ENCODE measurements at regions not wholly inside any gene's neighbourhood (a gene's known extent, or its start where the extent isn't known, plus 50 kb on each side); places are given as distances from the start of the nearest gene placed in this dataset.

- TF ChIP-seq, protein P1, sequence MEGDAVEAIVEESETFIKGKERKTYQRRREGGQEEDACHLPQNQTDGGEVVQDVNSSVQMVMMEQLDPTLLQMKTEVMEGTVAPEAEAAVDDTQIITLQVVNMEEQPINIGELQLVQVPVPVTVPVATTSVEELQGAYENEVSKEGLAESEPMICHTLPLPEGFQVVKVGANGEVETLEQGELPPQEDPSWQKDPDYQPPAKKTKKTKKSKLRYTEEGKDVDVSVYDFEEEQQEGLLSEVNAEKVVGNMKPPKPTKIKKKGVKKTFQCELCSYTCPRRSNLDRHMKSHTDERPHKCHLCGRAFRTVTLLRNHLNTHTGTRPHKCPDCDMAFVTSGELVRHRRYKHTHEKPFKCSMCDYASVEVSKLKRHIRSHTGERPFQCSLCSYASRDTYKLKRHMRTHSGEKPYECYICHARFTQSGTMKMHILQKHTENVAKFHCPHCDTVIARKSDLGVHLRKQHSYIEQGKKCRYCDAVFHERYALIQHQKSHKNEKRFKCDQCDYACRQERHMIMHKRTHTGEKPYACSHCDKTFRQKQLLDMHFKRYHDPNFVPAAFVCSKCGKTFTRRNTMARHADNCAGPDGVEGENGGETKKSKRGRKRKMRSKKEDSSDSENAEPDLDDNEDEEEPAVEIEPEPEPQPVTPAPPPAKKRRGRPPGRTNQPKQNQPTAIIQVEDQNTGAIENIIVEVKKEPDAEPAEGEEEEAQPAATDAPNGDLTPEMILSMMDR (conservative IDR thresholded peaks at IDR 0.05 in 1 of 2, IDR thresholded peaks at IDR 0.05 in 1 of 2; ENCODE audit: low read depth in 1 of 2, low read length in 2 of 2): no peak
- TF ChIP-seq EZH2 (IDR thresholded peaks at IDR 0.05; ENCODE audit: low read length, missing control alignments): no peak
These were observed 85.0 kb upstream of the MYL10 start for GRCh38 chr7:101714097-101714496.
